ENCODE measurements at regions not wholly inside any gene's neighbourhood (a gene's known extent, or its start where the extent isn't known, plus 50 kb on each side); places are given as distances from the start of the nearest gene placed in this dataset.

DNA sequence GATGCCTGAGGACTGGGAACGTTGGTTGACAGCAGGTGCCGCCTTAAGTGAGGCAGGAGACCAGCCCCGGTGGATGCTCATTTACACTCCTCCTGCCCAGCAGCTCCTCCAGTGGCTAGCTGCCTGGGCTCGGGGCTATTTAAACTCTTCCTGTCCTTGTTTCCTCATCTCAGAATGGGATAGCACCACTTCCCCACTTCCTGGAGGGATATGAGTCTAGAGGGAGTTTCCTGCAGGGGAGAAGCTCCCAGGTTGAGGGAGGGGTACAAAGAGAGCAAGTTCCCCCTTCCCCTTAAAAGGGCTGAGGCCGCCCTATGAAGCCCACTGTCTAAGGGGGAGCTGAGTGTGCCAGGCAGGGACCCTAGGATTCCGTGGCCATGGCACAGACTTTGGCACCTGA is 311.2 kb downstream of the AACS start:
- TF ChIP-seq, protein P1, sequence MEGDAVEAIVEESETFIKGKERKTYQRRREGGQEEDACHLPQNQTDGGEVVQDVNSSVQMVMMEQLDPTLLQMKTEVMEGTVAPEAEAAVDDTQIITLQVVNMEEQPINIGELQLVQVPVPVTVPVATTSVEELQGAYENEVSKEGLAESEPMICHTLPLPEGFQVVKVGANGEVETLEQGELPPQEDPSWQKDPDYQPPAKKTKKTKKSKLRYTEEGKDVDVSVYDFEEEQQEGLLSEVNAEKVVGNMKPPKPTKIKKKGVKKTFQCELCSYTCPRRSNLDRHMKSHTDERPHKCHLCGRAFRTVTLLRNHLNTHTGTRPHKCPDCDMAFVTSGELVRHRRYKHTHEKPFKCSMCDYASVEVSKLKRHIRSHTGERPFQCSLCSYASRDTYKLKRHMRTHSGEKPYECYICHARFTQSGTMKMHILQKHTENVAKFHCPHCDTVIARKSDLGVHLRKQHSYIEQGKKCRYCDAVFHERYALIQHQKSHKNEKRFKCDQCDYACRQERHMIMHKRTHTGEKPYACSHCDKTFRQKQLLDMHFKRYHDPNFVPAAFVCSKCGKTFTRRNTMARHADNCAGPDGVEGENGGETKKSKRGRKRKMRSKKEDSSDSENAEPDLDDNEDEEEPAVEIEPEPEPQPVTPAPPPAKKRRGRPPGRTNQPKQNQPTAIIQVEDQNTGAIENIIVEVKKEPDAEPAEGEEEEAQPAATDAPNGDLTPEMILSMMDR (IDR thresholded peaks at IDR 0.05; ENCODE audit: poor library complexity, severe bottlenecking) = no peak

GRCh38 chr12:125377093-125377492 is 311.9 kb downstream of the AACS start:
- ATAC-seq (ENCODE audit: low read depth) = no peak

More for the DNA sequence above, 311.2 kb downstream of the AACS start:
- H3K27me3 ChIP-seq (ENCODE audit: insufficient read depth, poor library complexity, severe bottlenecking) = peaks cover 7% of the 10 kb centered on the region
- no peak overlapping the region for H3K4me3 ChIP-seq (ENCODE audit: severe bottlenecking)
- no peak overlapping the region for H3K27ac ChIP-seq (ENCODE audit: poor library complexity, severe bottlenecking)
- H3K9me3 ChIP-seq (ENCODE audit: severe bottlenecking) = no peaks in the 10 kb centered on the region
- DNase-seq (ENCODE audit: low spot score) = no peak
- no peaks in the 10 kb centered on the region for H3K36me3 ChIP-seq (ENCODE audit: low read depth)
- no peaks in the 10 kb centered on the region for H3K4me1 ChIP-seq (ENCODE audit: insufficient read depth, poor library complexity, severe bottlenecking)
- ATAC-seq (ENCODE audit: low read depth) = no peak

DNA sequence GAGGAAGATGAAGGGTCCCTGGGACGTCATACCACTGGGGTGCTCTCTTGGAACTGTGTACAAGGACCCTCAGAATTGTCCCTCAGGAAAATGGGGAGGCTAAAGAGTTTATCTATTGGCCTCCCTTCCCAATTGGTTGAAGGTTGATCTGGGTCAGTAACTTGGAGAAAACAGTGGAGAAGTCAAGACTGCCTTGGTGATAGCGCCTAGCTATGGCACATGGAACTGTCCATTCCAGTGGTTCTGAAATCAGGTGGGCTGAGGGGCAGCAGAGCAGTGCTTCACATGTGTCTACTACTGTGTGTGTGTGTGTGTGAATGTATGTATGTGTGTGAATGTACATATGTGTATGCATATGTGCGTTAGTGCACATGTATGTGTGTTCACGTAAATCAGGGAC is 316.1 kb downstream of the AACS start:
- Histone ChIP-seq H3K27me3 (ENCODE audit: insufficient read depth, poor library complexity, severe bottlenecking) (no peaks in the 10 kb centered on the region), H3K4me3 (ENCODE audit: severe bottlenecking) (no peak overlapping the region), H3K27ac (ENCODE audit: poor library complexity, severe bottlenecking) (no peak overlapping the region), H3K9me3 (ENCODE audit: severe bottlenecking) (no peaks in the 10 kb centered on the region), H3K36me3 (ENCODE audit: low read depth) (no peaks in the 10 kb centered on the region), H3K4me1 (ENCODE audit: insufficient read depth, poor library complexity, severe bottlenecking) (no peaks in the 10 kb centered on the region)
- no peak for ATAC-seq (ENCODE audit: low read depth)
- DNase-seq (ENCODE audit: low spot score) = no peak
- TF ChIP-seq, protein P1 (IDR thresholded peaks at IDR 0.05; ENCODE audit: poor library complexity, severe bottlenecking) = no peak

More at GRCh38 chr12:125377093-125377492, 311.9 kb downstream of the AACS start:
- H3K4me3 ChIP-seq (ENCODE audit: severe bottlenecking) = no peak overlapping the region
- H3K4me1 ChIP-seq (ENCODE audit: insufficient read depth, poor library complexity, severe bottlenecking) = no peaks in the 10 kb centered on the region
- no peak for DNase-seq (ENCODE audit: low spot score)
- TF ChIP-seq, protein P1 (IDR thresholded peaks at IDR 0.05; ENCODE audit: poor library complexity, severe bottlenecking) = no peak
- peaks cover 7% of the 10 kb centered on the region for H3K27me3 ChIP-seq (ENCODE audit: insufficient read depth, poor library complexity, severe bottlenecking)
- H3K9me3 ChIP-seq (ENCODE audit: severe bottlenecking) = no peaks in the 10 kb centered on the region
- H3K36me3 ChIP-seq (ENCODE audit: low read depth) = no peaks in the 10 kb centered on the region
- H3K27ac ChIP-seq (ENCODE audit: poor library complexity, severe bottlenecking) = no peak overlapping the region

DNA sequence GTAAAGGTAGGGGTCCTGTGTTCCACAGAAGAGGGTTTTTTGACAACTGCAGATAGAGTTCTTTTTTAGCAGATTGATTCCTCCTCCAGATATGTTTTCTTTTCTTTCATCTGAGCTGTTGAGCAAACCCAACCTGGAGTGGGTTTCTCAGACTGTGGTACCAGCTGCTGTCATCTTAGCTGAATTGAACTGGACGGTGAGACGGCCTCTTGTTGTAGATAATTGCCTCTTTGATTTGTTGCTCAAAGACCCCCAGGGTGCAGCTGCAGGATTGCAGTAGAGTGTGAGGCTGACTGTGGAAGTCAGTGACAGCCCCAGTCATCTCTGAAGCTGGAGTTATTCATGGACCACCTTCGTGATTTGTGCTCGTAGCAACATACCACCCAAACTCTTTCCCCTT is 317.7 kb downstream of the AACS start:
- ATAC-seq (ENCODE audit: low read depth) = no peak
- no peaks in the 10 kb centered on the region for H3K4me1 ChIP-seq (ENCODE audit: insufficient read depth, poor library complexity, severe bottlenecking)
- H3K27me3 ChIP-seq (ENCODE audit: insufficient read depth, poor library complexity, severe bottlenecking) = no peaks in the 10 kb centered on the region
- H3K36me3 ChIP-seq (ENCODE audit: low read depth) = no peaks in the 10 kb centered on the region
- TF ChIP-seq, protein P1 (IDR thresholded peaks at IDR 0.05; ENCODE audit: poor library complexity, severe bottlenecking) = no peak
- no peaks in the 10 kb centered on the region for H3K9me3 ChIP-seq (ENCODE audit: severe bottlenecking)
- no peak overlapping the region for H3K27ac ChIP-seq (ENCODE audit: poor library complexity, severe bottlenecking)
- no peak for DNase-seq (ENCODE audit: low spot score)
- H3K4me3 ChIP-seq (ENCODE audit: severe bottlenecking) = no peak overlapping the region

- no peak for ATAC-seq (ENCODE audit: low read depth)
- H3K36me3 ChIP-seq (ENCODE audit: low read depth) = no peaks in the 10 kb centered on the region
- H3K27me3 ChIP-seq (ENCODE audit: insufficient read depth, poor library complexity, severe bottlenecking) = no peaks in the 10 kb centered on the region
- H3K27ac ChIP-seq (ENCODE audit: poor library complexity, severe bottlenecking) = no peak overlapping the region
- no peaks in the 10 kb centered on the region for H3K4me1 ChIP-seq (ENCODE audit: insufficient read depth, poor library complexity, severe bottlenecking)
- no peak overlapping the region for H3K4me3 ChIP-seq (ENCODE audit: severe bottlenecking)
- TF ChIP-seq, protein P1 (IDR thresholded peaks at IDR 0.05; ENCODE audit: poor library complexity, severe bottlenecking) = no peak
- no peak for DNase-seq (ENCODE audit: low spot score)
- no peaks in the 10 kb centered on the region for H3K9me3 ChIP-seq (ENCODE audit: severe bottlenecking)
These were observed 321.4 kb downstream of the AACS start for GRCh38 chr12:125386652-125387051.
